K562 (cell line): ENCODE measurements at regions not wholly inside any gene's neighbourhood (a gene's known extent, or its start where the extent isn't known, plus 50 kb on each side); places are given as distances from the start of the nearest gene placed in this dataset.

Experiments used
- ATAC-seq: fragments of 200-7000 bp; cut with Tn5 transposase; 3 replicates; pipeline ENCODE4 v1.9.1; 2020; ENCODE audit warnings: moderate library complexity
- BruUV-seq: library from RNA; stranded (reverse); fragments of 400-500 nt; replicated peaks from 2 replicates; lab custom pipeline; 2021; lab: Mats Ljungman, UMichigan
- CTCF ChIA-PET: fragments of 300-600 bp; formaldehyde crosslinking; extraction: SDS; loops from one replicate; lab custom pipeline; 2021; ENCODE audit warnings: low intra/inter-chr PET ratio; lab: Yijun Ruan, JAX
- POLR2A ChIA-PET: fragments of 300-600, 350-650 bp; sonication (Branson Sonifier 250); formaldehyde crosslinking; extraction: SDS; loops from one replicate; lab custom pipeline; 2021; ENCODE audit warnings: antibody characterized with exemption, inconsistent platforms; lab: Yijun Ruan, JAX
- DNase-seq, 4 experiments: peaks; one replicate each; pipeline versions ENCODE4 v3.0.0 to v3.0.0-alpha.2; 2011 to 2018; ENCODE audit warnings: low spot score in 3 of 4, mixed read lengths in 3 of 4; ENCODE audit errors: extremely low read depth in 1 of 4
- FAIRE-seq: peaks from 2 replicates; lab custom pipeline; 2011; peaks lifted over from hg19 to GRCh38; lab: Jason Lieb, UNC
- H2AFZ ChIP-seq: 2 replicates; pipeline ENCODE4 v1.6.0; 2011; ENCODE audit warnings: low read depth, low read length, control low read depth, inconsistent platforms
- H3K27ac ChIP-seq: fragments of 200-600 bp; 3 replicates; pipeline ENCODE4 v1.8.0; 2011; ENCODE audit warnings: low read depth, mild to moderate bottlenecking, control low read depth, inconsistent platforms, low read length, moderate library complexity, mixed read lengths; ENCODE audit errors: extremely low read depth
- H3K27me3 ChIP-seq, 2 experiments: fragments of 300-600 bp in 1 of 2; 2 replicates in 1 of 2; 3 replicates in 1 of 2; pipeline versions ENCODE4 v1.6.0 to v1.8.0; 2011; ENCODE audit warnings: inconsistent platforms in 2 of 2, low read length in 2 of 2, mild to moderate bottlenecking in 1 of 2, mixed read lengths in 1 of 2, moderate library complexity in 1 of 2; ENCODE audit not compliant: control insufficient read depth in 2 of 2, insufficient read depth in 2 of 2
- H3K36me3 ChIP-seq: fragments of 300-600 bp; 3 replicates; pipeline ENCODE4 v1.8.0; 2011; ENCODE audit warnings: mild to moderate bottlenecking, low read length, inconsistent platforms; ENCODE audit not compliant: control insufficient read depth, insufficient read depth
- H3K4me1 ChIP-seq, 2 experiments: fragments of 200-600 bp in 1 of 2; replicated peaks in 1 of 2; 2 replicates in 1 of 2; 3 replicates in 1 of 2; pipeline versions ENCODE4 v1.5.1 to v1.8.0; 2011; ENCODE audit warnings: inconsistent platforms in 2 of 2, low read length in 2 of 2, mild to moderate bottlenecking in 1 of 2, mixed read lengths in 1 of 2, moderate library complexity in 1 of 2; ENCODE audit not compliant: control insufficient read depth in 2 of 2, insufficient read depth in 2 of 2
- H3K4me2 ChIP-seq: 2 replicates; pipeline ENCODE4 v1.6.1; 2011; ENCODE audit warnings: low read length, control low read depth, inconsistent platforms, mixed read lengths; ENCODE audit not compliant: insufficient read depth
- H3K4me3 ChIP-seq: fragments of 200-600 bp; sonication (generic), shearing (Covaris generic); 2 replicates; pipeline ENCODE4 v1.5.1; 2016; ENCODE audit warnings: control low read depth, inconsistent platforms
- H3K79me2 ChIP-seq: fragments of 200-600 bp; 3 replicates; pipeline ENCODE4 v1.8.0; 2011; ENCODE audit warnings: low read length, inconsistent platforms; ENCODE audit not compliant: control insufficient read depth, insufficient read depth
- H3K9ac ChIP-seq, 2 experiments: 2 replicates each; pipeline versions ENCODE4 v1.6.0 to v1.6.1; 2011; ENCODE audit warnings: low read depth in 2 of 2, low read length in 2 of 2, control low read depth in 1 of 2, inconsistent platforms in 1 of 2, mild to moderate bottlenecking in 1 of 2, mixed read lengths in 1 of 2; ENCODE audit not compliant: insufficient read depth in 1 of 2
- H3K9me1 ChIP-seq: one replicate; pipeline ENCODE4 v1.6.0; 2011; ENCODE audit warnings: inconsistent platforms, mild to moderate bottlenecking, low read length, moderate library complexity; ENCODE audit not compliant: control insufficient read depth, insufficient read depth
- H3K9me3 ChIP-seq: replicated peaks from 2 replicates; pipeline ENCODE4 v1.5.1; 2011; ENCODE audit warnings: low read depth, low read length, inconsistent platforms; ENCODE audit not compliant: control insufficient read depth, insufficient read depth
- H4K20me1 ChIP-seq: replicated peaks from 2 replicates; pipeline ENCODE4 v1.6.1; 2011; ENCODE audit warnings: low read length, inconsistent platforms, mixed read lengths; ENCODE audit not compliant: control insufficient read depth, insufficient read depth
- CSDE1 ChIP-seq, 2 experiments: fragments of 450-650 bp; IDR thresholded peaks; 2 replicates each; pipeline ENCODE4 v1.6.1; 2016; ENCODE audit warnings: mild to moderate bottlenecking in 1 of 2
- HMGN3 ChIP-seq: IDR thresholded peaks from 2 replicates; pipeline ENCODE4 v1.6.1; 2011; ENCODE audit warnings: borderline replicate concordance, low read depth, mild to moderate bottlenecking, mixed read lengths, low read length; ENCODE audit not compliant: insufficient read length; ENCODE audit errors: extremely low read depth
- KLF13 ChIP-seq: fragments of 450-650 bp; IDR thresholded peaks from 2 replicates; pipeline ENCODE4 v1.6.1; 2016; ENCODE audit warnings: missing genetic modification characterization, low read depth, mild to moderate bottlenecking, missing compliant biosample characterization, moderate library complexity, borderline replicate concordance
- L3MBTL2 ChIP-seq: fragments of 450-650 bp; IDR thresholded peaks from 2 replicates; pipeline ENCODE4 v1.6.1; 2016; ENCODE audit warnings: mild to moderate bottlenecking, moderate library complexity
- SMAD2 ChIP-seq: fragments of 150-350 bp; IDR thresholded peaks from 2 replicates; pipeline ENCODE4 v1.6.1; 2014; ENCODE audit warnings: low read depth, mild to moderate bottlenecking, low read length
- SMARCB1 ChIP-seq: IDR thresholded peaks from 2 replicates; pipeline ENCODE4 v1.6.1; 2011; ENCODE audit warnings: improper control_type of control experiment, low read depth; ENCODE audit not compliant: insufficient read length
- SOX6 ChIP-seq: fragments of 450-650 bp; IDR thresholded peaks from 2 replicates; pipeline ENCODE4 v1.6.1; 2014; ENCODE audit warnings: mild to moderate bottlenecking
- SRSF1 ChIP-seq: fragments of 200-400 bp; formaldehyde crosslinking; IDR thresholded peaks from 2 replicates; pipeline ENCODE4 v1.6.1; 2017; ENCODE audit warnings: mild to moderate bottlenecking, low read depth, low read length, moderate library complexity
- THRAP3 ChIP-seq: fragments of 450-650 bp; IDR thresholded peaks from 2 replicates; pipeline ENCODE4 v1.6.1; 2016; ENCODE audit warnings: mild to moderate bottlenecking, inconsistent platforms, borderline replicate concordance
- TOE1 ChIP-seq, 2 experiments: fragments of 450-650 bp in 1 of 2; sonication (generic) in 1 of 2; formaldehyde crosslinking in 1 of 2; IDR thresholded peaks; 2 replicates each; pipeline versions ENCODE4 v1.7.1 to v1.8.0; 2016 to 2022; ENCODE audit warnings: borderline replicate concordance in 2 of 2, mild to moderate bottlenecking in 2 of 2, antibody characterized with exemption in 1 of 2, inconsistent platforms in 1 of 2, low read depth in 1 of 2, missing genetic modification reagents in 1 of 2, moderate library complexity in 1 of 2
- TRIM24 ChIP-seq, 2 experiments: fragments of 450-650 bp; IDR thresholded peaks; 2 replicates each; pipeline ENCODE4 v1.6.1; 2016
- ZNF354B ChIP-seq: fragments of 250-450 bp; sonication (Bioruptor Pico); IDR thresholded peaks from 2 replicates; pipeline ENCODE4 v1.4.0; 2020
- ZNF644 ChIP-seq: fragments of 200-800 bp; sonication (Bioruptor generic); IDR thresholded peaks from 2 replicates; pipeline ENCODE4 v1.6.1; 2016; ENCODE audit warnings: low read depth, missing genetic modification characterization, missing compliant biosample characterization
- WGBS: fragments of 100-300 bp; shearing (Covaris generic); methylation state at CpG from one replicate; pipeline ENCODE4 v1.1.6; 2016; ENCODE audit warnings: low coverage, mixed read lengths; ENCODE audit not compliant: insufficient coverage; ENCODE audit errors: missing lambda C conversion rate; 5-methylcytosine and 5-hydroxymethylcytosine counted together
- in situ Hi-C: fragments of 300-500 bp; cut with MboI; formaldehyde crosslinking; loops from 4 replicates; pipeline ENCODE4 v1.15.0; 2018; ENCODE audit warnings: inconsistent platforms, mixed read lengths
- intact Hi-C: fragments of 100-400 bp; cut with micrococcal nuclease; formaldehyde crosslinking; loops from 2 replicates; pipeline ENCODE4 v1.14.2; 2022
- TF ChIP-seq, protein P1 (sequence below): fragments of 250-450 bp; sonication (Bioruptor Pico); IDR thresholded peaks from 2 replicates; pipeline ENCODE4 v1.4.0; 2020; ENCODE audit warnings: mild to moderate bottlenecking, moderate library complexity
- TF ChIP-seq, protein P2 (sequence below): fragments of 250-450 bp; sonication (Bioruptor Pico); IDR thresholded peaks from 2 replicates; pipeline ENCODE4 v1.4.0; 2020
- TF ChIP-seq, protein P3 (sequence below): fragments of 450-650 bp; formaldehyde crosslinking; IDR thresholded peaks from 2 replicates; pipeline ENCODE4 v1.4.0; 2022; ENCODE audit warnings: missing genetic modification characterization
- TF ChIP-seq, protein P4 (sequence below): sonication (generic); formaldehyde crosslinking; IDR thresholded peaks from 2 replicates; pipeline ENCODE4 v1.8.0; 2022; ENCODE audit warnings: mild to moderate bottlenecking, low read depth, missing genetic modification reagents

DNA sequence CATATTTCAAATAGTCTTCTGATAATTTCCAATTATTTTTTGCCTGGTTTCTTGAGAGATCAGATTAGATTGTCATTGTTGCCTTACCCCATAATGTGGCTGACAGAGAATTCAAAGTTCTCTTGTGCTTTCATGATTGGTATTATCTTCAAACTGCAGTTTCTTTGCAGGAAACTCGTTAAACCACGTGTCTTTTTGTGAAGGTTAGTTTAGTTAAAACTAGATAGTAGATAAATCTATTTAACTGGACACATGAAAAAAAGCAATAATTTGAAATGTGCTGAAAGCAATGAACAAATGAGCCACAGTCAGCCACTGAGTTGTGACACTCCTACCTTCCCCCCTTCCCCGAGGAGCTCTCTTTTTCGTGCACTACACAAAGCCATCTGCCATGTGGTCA, 327.5 kb upstream of the UMPS start (continued):
- TF ChIP-seq, protein P1, sequence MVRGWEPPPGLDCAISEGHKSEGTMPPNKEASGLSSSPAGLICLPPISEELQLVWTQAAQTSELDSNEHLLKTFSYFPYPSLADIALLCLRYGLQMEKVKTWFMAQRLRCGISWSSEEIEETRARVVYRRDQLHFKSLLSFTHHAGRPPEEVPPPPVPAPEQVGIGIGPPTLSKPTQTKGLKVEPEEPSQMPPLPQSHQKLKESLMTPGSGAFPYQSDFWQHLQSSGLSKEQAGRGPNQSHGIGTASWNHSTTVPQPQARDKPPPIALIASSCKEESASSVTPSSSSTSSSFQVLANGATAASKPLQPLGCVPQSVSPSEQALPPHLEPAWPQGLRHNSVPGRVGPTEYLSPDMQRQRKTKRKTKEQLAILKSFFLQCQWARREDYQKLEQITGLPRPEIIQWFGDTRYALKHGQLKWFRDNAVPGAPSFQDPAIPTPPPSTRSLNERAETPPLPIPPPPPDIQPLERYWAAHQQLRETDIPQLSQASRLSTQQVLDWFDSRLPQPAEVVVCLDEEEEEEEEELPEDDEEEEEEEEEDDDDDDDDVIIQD: no peak
- TF ChIP-seq, protein P2, sequence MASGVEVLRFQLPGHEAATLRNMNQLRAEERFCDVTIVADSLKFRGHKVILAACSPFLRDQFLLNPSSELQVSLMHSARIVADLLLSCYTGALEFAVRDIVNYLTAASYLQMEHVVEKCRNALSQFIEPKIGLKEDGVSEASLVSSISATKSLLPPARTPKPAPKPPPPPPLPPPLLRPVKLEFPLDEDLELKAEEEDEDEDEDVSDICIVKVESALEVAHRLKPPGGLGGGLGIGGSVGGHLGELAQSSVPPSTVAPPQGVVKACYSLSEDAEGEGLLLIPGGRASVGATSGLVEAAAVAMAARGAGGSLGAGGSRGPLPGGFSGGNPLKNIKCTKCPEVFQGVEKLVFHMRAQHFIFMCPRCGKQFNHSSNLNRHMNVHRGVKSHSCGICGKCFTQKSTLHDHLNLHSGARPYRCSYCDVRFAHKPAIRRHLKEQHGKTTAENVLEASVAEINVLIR (CRISPR knock-in tag): no peak

DNA sequence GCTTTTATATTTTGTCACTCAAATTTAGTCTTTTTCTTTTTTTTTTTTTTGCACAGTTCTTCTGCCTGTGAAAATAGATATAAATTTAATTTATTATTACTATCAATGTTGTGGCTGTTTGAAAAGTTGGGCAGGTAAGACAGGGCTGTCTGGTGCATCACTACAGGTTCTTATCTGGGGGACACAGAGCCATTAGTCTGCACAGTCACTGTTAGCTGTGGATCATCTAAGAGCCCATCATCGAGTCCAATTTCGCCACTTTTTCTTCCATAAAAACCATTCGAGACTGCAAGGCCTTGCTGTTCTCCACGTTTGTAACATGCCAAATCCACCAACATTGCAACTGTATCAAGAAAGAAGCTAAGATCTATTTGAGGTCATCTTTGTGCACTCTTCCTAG, 325.6 kb upstream of the UMPS start:
- WGBS: 0% methylated on average over 4 of the region's 4 CpGs
- Histone ChIP-seq H4K20me1 (no peaks in the 10 kb centered on the region), H3K9ac (no peak overlapping the region), H3K4me1 (no peaks in the 10 kb centered on the region), H3K4me3 (no peak overlapping the region), H3K9me1 (no peaks in the 10 kb centered on the region), H3K27ac (no peak overlapping the region), H3K4me2 (no peak overlapping the region), H3K79me2 (no peaks in the 10 kb centered on the region), H3K27me3 (no peaks in the 10 kb centered on the region), H3K9me3 (no peaks in the 10 kb centered on the region), H2AFZ (no peak overlapping the region), H3K36me3 (no peaks in the 10 kb centered on the region)
- FAIRE-seq (no peak), ATAC-seq (no peak), DNase-seq (no peak)
- ChIA-PET POLR2A (interaction anchor here (0.7 to 1.6 kb wide), 2 partner anchors 11 to 746 kb away, joined by 3 read pairs; no protein-coding TSS in a partner anchor), CTCF (no interaction called here)
- BruUV-seq: no TSS peak
- in situ Hi-C loops (no loop called here), intact Hi-C loops (no loop called here)
- TF ChIP-seq CSDE1 (IDR thresholded peaks at IDR 0.05): no peak
- TF ChIP-seq, protein P3, sequence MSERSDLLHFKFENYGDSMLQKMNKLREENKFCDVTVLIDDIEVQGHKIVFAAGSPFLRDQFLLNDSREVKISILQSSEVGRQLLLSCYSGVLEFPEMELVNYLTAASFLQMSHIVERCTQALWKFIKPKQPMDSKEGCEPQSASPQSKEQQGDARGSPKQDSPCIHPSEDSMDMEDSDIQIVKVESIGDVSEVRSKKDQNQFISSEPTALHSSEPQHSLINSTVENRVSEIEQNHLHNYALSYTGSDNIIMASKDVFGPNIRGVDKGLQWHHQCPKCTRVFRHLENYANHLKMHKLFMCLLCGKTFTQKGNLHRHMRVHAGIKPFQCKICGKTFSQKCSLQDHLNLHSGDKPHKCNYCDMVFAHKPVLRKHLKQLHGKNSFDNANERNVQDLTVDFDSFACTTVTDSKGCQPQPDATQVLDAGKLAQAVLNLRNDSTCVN (CRISPR knock-in tag): no peak
- no peak for TF ChIP-seq TRIM24 (IDR thresholded peaks at IDR 0.05)
- no peak for TF ChIP-seq ZNF354B (CRISPR knock-in tag)
- TF ChIP-seq L3MBTL2: no peak
- TF ChIP-seq ZNF644 (tag): no peak
- no peak for TF ChIP-seq SOX6
- TF ChIP-seq SMARCB1: no peak
- no peak for TF ChIP-seq SRSF1
- TF ChIP-seq SMAD2: no peak
- no peak for TF ChIP-seq THRAP3
- no peak for TF ChIP-seq HMGN3
- no peak for TF ChIP-seq KLF13
- TF ChIP-seq, protein P4, sequence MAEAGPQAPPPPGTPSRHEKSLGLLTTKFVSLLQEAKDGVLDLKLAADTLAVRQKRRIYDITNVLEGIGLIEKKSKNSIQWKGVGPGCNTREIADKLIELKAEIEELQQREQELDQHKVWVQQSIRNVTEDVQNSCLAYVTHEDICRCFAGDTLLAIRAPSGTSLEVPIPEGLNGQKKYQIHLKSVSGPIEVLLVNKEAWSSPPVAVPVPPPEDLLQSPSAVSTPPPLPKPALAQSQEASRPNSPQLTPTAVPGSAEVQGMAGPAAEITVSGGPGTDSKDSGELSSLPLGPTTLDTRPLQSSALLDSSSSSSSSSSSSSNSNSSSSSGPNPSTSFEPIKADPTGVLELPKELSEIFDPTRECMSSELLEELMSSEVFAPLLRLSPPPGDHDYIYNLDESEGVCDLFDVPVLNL (CRISPR knock-in tag): no peak
- no peak for TF ChIP-seq TOE1 (IDR thresholded peaks at IDR 0.05; ENCODE audit: borderline replicate concordance)
- no peak for TF ChIP-seq TOE1 (CRISPR knock-in tag; IDR thresholded peaks at IDR 0.05; ENCODE audit: borderline replicate concordance, low read depth)
